GM03348 (cell line): ENCODE measurements at regions not wholly inside any gene's neighbourhood (a gene's known extent, or its start where the extent isn't known, plus 50 kb on each side); places are given as distances from the start of the nearest gene placed in this dataset.
A peak's percentile ranks its signal among the peaks of the same experiment; 100 is the strongest.

ENCODE experiments used
- DNase-seq: peaks from one replicate; pipeline ENCODE4 v3.0.0; 2012; ENCODE audit warnings: low spot score

DNA sequence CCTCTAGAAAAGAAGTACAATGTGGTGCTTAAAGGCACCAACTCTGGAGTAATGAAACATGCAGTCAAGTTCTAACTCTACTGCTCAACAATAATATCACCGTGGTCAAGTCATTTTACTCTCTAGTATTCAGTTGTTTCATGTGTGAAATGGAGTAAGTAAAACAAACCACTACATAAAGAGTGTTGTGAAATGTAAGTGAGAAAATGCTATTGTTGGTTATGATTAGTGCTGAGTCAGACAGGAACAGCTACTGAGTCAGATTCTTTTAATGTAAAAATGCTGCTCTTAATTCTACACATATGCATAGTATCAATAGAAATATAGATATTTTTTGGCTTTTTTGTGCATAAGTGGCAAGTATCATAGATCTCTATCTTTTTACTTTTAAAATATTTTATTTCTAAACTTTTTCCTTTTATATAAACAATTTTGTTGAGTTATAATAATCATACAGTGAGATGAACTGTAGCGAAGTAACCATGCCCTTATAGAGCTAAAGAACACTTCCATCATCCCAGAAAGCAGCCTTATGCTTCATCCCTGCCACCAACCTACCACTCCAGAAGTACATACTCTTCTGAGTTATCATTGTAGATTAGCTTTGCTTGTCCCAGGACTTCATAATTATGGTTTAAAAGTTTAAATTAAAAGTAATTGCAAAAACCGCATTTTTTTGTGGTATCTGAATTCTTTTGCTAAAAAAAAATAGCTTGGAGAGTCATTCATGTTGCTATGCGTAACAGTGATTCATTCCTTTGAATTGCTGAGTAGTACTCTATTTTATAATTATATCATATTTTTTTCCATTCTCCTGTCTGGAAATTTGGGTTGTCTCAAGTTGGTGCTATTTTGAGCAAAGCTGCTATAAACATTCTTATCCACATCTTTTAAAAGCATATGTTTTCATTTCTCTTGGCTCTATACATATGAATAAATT is 548.2 kb upstream of the CLINT1 start:
- peak; percentile 47 for DNase-seq

DNA sequence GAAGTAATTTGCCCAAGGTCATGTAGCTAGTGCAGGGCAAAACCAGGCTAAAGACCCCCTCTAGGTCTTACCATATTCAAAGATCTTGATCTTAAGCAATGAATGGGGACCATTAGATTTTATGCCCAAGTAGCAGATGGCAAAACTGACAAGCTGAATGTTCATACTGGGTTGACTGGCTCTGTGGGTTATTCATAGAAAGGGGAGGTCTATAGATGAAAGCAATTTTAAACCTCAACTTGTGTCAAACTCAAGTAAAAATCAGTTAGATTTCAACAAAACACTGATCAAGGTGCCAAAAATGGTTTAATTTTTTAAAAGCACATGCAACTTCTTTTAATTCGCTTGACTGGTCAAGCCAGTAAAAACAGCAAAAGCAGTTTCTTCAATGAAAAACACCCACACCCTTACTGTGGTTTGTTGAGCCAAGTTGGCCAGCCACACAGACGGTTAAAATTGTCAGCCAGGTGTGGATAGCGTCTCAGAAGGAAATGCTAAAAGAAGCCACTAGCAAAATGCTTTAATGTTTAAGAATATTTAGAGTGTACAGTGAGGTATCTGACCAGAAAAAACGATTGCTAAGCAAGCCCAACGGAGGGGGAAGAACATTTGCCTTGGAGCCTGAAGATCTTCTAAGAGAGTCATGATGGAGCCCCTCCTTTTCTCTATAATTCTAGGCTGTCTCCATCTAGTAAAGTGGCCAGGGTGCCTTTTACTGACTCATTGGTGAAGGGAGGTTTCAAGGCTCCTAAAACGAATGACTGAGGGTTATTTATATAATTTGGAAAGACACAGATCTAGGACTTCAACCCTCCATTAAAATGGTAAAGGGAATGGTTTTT is 539.6 kb upstream of the CLINT1 start:
- DNase-seq = no peak

DNA sequence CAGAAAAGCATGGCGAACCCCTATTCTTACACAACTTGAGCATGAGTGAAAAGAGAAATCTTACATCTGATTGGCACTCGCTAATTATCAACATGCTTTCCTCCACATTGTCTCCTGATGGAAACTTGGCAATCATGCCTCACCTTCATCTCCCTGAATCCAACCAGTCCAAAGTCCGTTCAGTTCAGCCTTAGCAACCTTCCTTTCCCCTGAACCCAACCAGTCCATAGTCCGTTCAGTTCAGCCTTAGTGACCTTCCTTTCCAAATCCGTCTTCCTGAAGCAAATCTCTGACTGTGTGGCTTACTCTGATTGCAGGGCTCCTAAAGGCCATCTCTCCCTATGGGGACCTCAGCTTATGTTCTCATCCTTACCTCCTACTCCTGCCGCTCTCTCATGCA is 538.3 kb upstream of the CLINT1 start:
- DNase-seq = no peak

DNA sequence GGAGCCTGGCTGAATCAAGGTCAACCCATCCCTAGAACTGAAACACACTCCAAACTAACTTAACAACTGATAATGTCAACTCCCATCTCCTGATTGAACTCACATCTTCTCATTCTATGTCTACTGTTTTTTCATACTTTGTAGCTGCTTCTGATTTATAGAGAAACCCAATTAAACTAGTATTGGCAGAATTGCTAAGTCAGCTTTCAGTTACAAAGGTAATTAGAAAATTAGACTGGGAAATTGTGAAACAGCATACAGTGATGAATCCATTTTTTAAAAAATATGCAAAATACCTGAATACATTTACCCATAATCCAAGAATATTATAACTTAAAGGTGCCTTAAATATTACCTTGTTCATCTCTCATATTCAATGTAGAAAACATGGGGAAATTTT is 535.2 kb upstream of the CLINT1 start:
- no peak for DNase-seq

DNA sequence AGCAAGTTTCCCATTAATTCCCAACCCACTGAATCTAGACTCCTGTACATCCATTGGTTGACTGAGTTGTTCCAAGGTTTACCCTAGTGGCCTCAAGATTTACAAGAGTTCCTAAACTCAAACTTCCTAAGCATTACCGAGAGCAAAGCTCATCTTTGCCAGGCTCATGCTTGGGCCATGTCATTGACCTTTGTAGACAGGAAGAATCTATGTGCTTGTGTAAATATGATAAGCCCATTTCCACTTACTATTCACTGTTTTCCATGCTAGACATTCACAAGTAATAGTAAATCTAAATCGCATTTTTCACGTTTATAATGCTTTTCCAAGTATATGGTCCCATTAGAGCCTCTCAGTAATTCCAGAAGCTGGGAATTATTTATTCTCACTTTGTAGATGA is 534.5 kb upstream of the CLINT1 start:
- DNase-seq = no peak

DNA sequence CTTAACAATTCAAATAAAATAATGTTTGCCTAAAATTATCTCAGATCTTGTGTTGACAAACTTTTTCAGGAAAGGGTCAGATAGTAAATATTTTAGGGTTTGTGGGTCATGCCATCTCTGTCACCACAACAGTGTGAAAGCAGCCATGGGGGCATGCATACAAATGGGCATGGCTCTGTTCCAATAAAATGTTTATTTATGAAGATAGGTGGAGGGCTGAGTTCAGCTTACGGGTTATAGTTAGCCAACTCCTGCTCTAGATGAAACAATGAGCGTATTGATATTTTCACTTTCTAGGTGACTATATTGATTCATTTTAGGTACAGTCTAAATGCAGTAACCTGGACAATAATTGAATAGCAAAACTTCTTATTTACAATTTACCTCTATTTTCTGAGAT is 533.8 kb upstream of the CLINT1 start:
- DNase-seq = no peak

DNA sequence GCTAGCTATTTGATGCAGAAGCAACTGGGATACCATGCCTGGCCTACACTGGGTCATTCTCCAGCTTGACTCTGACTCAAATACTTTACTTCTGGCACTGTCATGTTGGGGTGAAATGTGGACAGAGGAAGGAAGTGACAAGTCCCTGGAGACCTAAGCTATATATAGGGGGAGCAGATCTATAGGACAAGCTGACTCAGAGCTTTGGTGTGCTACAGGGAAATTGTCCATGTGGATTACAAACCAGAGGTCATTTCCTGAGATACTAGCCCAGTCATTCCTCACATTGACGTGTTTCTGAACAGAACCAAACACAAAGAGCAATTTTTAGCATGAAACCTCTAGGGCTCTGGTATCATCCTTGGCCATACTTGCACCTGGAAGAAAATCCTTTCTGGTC is 531.6 kb upstream of the CLINT1 start:
- no peak for DNase-seq

DNA sequence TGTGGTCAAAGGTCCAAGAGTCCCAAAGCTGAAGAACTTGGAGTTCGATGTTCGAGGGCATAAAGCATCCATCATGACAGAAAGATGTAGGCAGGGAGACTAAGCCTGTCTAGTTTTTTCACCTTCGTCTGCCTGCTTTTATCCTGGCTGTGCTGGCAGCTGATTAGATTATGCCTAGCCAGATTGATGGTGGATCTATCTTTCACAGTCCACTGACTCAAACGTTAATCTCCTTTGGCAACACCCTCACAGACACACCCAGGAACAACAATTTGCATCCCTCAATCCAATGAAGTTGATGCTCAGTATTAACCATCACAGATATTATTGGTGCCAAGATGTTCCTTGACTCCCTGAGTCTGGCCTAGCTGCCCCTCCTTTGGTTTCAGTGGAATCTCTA is 530.8 kb upstream of the CLINT1 start:
- no peak for DNase-seq

DNA sequence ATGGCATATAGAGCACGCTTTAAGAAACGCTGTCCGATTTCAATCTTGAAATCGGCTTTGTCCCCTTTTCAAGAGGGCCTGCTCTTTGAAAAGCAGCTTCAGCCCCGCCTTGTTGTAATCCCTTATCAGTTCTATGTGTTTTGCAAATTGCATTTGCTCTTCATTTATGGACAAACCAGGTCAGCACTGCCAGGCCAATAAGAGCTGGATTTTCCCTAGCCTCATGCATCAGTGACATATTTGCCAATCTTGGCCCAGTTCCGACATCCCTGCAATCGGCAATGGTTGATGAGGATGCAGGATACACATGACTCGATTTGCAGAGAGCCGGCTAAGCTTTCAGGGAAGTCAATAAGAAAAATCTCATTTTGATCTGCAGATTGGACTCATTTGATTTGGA is 529.1 kb upstream of the CLINT1 start:
- no peak for DNase-seq

DNA sequence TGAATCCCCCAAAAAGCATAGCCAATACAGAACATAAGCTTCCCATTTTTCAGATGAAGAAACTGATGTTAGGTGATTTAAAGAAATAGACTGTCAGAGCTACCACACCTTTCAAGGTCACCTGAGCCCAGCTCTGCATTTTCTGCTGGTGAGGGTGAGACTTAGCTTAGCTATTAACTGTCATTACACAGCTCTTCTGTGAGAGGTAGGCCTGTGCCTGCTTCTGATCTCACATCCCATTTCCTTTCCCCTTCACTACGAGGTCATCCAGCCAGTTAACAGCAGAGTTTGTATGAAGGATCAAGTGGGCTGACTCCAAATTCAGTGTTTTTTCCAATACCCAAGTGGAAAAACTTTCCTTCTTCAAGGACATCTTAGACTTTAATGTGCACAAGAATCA is 528.6 kb upstream of the CLINT1 start:
- DNase-seq = no peak

DNA sequence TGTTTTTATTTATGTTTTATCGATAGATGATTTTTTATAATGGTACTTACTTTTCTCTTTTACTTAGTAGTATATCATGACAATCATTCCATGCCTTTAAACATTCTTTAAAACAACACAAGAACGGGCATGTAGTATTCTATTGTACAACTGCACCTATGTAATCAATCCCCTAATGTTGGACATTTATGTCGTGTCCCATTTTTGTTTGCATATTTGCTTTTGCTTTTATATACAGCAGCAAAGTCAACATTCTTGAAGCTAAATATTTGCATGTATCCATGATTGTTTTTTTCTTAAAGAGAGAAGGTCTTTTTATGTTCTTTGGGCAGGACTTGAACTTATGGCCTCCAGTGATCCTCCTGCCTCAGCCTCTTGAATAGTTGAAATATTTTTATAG is 527.0 kb upstream of the CLINT1 start:
- DNase-seq = no peak

DNA sequence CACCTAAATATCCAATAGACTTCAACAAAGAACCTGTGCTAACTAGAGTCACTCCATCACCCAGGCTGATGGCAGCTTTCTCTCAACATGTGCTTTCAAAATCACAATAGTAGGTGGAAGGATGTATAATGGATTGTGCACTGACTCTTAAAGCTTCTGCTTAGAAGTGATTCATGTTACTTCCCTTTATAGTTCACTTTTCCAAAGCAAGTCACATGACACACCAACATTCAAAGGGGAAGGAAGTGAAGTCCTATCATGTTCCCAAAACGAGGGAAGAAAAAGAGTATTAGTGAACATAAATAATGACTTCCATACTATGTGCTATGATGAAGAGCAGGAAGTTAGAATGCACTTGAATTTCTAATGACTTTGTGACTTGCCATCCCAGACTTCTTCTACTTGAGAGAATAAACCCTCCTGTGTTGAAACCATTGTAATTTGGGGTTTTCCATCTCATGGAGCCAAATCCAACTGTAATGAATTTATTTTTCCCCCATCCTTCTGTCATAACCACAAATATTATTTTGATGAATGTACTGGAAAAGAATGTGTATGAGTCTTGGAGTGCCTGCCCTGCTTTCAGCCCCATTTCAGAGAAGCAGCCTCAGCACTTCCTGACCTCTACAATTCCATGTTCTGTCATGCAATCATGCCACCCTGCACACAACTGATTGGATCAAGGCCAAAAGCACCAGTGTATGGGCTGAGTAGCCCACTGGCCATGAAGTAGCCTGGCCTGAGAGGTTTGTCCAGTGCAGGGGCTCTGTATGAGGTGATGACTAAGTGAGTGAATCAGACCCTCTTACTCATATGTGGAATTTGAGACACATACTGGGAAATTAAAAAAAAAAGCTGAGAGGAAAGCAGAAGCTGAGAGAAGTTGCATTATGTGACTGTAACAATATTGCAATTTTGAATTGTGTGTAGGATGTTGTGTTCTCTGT is 525.9 kb upstream of the CLINT1 start:
- peak; percentile 69 for DNase-seq

DNA sequence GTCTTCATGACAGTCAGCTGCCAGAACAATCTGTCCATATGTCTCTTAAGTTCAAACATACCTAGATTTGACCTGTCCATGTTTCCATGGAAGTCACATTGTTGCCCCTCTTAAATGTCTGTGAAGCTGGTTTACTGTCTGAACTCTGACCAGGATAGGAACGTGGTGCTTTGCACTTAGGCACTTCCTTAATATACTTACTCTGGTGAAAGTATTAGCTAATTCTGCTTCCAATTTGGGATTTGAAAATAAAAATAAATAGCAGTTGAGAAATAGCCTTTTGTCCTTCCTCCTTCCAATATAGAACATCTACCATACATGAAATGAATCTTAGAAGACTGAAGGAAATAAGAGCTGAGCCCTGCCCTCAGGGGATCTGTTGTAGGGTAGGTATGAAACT is 524.5 kb upstream of the CLINT1 start:
- DNase-seq = no peak

DNA sequence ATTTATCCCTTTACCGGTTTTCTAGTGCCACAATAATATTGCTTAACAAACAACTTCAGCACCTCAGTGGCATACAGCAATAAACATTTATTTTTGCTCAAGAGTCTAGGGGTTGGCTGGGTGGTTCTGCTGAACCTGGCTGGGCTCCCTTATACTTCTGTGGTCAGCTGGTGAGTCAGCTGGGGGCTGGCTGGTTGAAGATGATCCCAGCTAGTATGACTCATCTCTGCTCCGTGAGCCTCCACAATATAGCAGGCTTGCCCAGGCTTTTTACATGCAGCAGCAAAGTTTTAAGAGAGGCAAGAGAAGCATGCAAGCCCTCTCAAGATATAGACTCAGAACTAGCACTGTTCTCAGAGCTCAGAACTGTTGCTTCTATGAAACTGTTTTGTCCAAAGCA is 523.5 kb upstream of the CLINT1 start:
- DNase-seq = peak; percentile 91

DNA sequence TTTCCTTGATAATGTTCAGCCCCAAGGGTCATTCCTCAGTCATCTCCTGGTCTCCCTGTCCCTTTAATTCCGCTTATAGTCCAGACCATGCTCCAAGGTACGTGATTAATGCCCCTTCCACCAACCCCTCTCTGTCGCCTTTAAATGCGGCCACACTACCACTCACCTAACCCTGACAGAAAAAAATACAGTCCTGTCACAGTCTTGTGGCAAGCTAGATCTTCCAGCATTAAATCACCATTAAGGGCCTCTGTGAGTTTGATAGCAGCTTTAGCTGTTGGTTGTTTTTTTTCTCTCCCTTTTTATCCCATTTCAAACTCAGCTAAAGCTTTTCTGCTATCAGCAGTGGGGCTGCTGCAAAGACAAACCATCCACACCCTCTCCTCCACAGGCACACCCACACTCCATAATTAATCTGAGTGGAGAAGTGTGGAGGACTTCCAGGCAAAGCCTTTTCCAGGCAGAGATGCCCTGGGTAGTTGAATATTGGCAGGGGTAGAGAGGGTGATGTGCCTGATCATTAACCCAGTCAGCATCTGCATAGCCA is 522.7 kb upstream of the CLINT1 start:
- no peak for DNase-seq

DNA sequence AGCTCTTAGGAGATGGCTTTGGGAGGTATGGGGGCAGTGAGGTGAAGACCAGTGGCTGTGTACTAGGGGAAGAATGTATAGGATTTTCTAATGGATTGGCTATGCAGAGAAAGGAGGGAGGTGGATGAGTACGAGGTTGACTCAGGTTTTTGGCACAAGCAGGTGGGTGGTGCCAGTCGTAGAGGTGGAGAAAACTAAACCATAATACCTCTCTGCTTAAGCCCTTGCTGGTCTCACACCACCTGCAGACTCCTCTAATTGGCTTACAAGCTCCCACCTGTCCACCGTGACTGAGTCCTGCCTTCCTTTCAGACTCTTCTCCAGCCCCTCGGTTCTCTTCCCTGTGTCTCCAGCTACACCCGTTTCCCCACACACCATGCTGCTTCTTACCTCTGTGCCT is 521.7 kb upstream of the CLINT1 start:
- DNase-seq = no peak

DNA sequence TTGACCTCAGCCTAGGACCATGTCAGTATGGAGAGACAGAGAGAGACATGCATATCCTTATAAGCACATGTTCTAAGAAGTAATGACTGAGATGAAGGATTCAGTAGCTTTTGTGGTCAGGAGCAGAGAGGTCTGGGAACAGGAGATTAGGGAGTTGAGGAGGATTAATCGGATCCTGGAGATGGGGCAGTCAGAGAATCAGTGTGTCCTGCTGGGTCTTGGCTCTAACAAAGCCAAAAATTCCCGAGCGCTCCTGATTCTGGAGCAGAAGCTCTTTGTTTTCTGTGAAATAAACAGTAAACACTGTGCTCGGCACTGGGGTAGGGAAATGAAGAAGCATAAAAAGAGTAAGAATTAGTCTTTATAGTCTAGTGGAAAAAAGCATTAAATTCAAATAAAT is 520.0 kb upstream of the CLINT1 start:
- DNase-seq = no peak

DNA sequence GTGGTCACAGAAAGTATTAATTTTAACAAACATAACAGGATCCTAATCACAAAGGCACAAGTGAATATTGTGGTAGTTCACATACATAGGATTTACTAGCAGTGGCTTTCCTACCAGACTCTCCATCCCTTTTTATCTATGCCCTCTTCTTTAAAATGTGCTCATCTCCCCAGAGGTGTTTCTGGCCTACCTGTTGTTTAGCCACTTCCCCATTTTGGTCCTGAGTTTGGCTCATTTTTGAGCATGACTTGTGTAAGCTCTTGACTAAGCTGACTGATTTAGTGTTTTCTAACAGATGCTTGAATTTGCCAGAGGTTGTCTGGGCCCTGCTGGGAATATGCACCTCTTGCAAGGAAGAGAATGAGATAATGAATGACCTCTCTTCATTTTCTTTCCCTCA is 517.7 kb upstream of the CLINT1 start:
- no peak for DNase-seq

DNA sequence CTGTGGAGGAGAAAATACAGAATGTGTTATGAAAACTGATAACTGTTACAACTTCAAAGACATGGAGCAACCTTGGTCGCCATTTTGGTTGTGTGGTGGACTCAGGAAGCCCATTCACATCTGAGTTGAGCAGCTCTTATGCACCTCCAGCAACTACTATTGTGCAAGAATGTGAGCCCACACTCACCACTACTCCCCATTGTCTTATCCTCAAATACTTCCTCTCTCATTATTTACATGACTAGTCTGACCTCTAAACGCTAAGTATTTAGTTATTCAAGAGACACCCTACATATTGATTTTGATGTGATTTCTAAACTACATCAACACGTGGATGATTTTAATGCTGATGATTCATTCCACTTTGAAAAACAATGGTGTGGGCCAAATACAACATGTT is 516.6 kb upstream of the CLINT1 start:
- no peak for DNase-seq

DNA sequence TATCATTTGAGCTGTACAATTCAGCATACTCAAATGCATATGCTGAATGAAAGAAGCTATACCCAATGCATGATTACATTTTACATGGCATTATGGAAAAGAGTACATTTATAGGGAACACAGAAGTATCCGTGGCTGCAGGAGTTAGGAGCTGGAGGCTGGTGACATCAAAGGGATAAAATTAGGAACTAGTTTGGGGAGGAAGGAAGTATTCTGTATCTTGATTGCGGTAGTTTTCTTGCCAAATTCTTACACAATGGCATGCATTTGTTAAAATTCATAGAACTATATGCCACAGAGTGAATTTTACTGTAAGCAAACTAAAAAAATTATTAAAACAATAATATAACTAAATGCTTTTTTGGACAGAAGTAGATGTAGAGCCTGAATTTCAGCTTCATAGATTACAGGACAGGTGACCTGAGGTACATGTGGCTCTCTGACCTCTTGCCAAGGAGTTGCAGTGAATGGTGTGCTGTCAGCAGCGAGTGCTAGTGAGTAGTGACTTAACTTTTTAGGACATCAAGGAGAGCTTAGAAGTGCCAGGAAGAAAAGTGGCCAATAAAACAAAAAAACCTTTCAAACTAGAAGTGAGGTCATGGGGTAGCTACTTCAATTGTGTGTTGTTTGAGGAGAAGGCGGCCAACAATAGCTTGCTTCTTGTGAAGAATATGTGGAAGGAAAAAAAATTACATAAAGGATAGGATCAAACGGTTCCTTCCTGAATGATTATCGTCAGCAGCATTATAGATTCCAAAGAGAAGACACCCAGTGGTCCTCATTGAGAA is 514.9 kb upstream of the CLINT1 start:
- DNase-seq = no peak

DNA sequence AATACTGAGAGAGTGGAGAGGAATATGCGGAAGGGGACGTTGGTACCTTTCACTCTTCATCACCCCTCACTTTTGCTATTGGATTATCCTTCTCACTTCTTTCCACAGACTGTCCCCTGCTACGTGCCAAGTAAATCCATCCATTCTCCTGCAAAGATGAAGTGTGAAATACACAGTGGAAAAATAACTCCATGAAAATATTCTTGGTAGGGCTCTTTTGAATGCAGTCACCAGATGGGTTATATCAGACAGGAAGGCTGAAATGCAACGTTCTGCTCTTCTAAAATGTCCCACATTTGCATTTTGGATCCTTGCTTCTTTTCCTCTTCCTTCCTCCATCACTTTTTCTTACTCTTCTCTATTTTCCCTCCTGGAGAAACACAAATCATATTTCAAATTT is 510.3 kb upstream of the CLINT1 start:
- DNase-seq = no peak
